GM12891 (cell line): ENCODE measurements at regions not wholly inside any gene's neighbourhood (a gene's known extent, or its start where the extent isn't known, plus 50 kb on each side); places are given as distances from the start of the nearest gene placed in this dataset.

ENCODE experiments used
- DNase-seq: peaks from one replicate; pipeline ENCODE4 v3.0.0; 2011; ENCODE audit warnings: low spot score; ENCODE audit not compliant: insufficient read length
- FAIRE-seq: peaks from 2 replicates; lab custom pipeline; 2011; peaks lifted over from hg19 to GRCh38; lab: Jason Lieb, UNC
- PAX5 ChIP-seq: IDR thresholded peaks from 2 replicates; pipeline ENCODE4 v1.6.1; 2011; ENCODE audit warnings: low read length, moderate library complexity, mild to moderate bottlenecking; ENCODE audit not compliant: insufficient read depth, severe bottlenecking
- POLR2A ChIP-seq: IDR thresholded peaks from 2 replicates; pipeline ENCODE4 v1.6.1; 2011; ENCODE audit warnings: low read depth, low read length, control low read depth
- POLR2AphosphoS5 ChIP-seq: IDR thresholded peaks from 2 replicates; pipeline ENCODE4 v1.6.1; 2011; ENCODE audit warnings: low read depth, low read length, control low read depth
- POU2F2 ChIP-seq: IDR thresholded peaks from 2 replicates; pipeline ENCODE4 v1.6.1; 2011; ENCODE audit warnings: low read depth, mild to moderate bottlenecking, control low read depth, low read length, moderate library complexity
- SPI1 ChIP-seq: IDR thresholded peaks from 2 replicates; pipeline ENCODE4 v1.6.1; 2011; ENCODE audit warnings: low read depth, low read length, control low read depth
- TAF1 ChIP-seq: IDR thresholded peaks from 2 replicates; pipeline ENCODE4 v1.6.1; 2011; ENCODE audit warnings: low read depth, low read length, control low read depth

- FAIRE-seq = no peak
- no peak for DNase-seq
- no peak for TF ChIP-seq POLR2AphosphoS5
- TF ChIP-seq POU2F2 = no peak
- TF ChIP-seq SPI1 = no peak
- no peak for TF ChIP-seq PAX5
- TF ChIP-seq POLR2A = no peak
- TF ChIP-seq TAF1 = no peak
Measured at GRCh38 chr10:121195524-121195910, 344.4 kb downstream of the WDR11 start.

DNA sequence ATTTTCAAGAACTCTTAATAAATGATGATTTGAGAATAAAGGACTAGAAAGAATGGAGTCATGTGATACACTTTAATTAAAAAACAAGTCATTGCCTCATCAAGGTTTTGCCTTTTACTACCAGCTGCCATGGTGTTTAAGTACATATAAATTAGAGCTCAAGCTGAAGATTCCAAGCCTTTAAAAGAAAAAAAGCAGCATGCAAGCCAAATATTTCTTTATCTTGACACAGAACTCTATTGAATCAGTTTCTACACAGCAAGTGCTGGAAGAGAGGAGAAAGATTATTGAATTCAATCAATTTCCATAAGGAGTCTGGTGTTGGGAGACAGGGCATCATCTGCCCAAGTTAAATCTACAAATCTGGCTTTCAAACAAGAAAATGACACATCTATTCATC lies 347.9 kb downstream of the WDR11 start:
- FAIRE-seq = no peak
- no peak for TF ChIP-seq POLR2A
- TF ChIP-seq PAX5 = no peak
- TF ChIP-seq TAF1 = no peak
- TF ChIP-seq SPI1 = no peak
- no peak for TF ChIP-seq POU2F2
- TF ChIP-seq POLR2AphosphoS5 = no peak
- DNase-seq = no peak

GRCh38 chr10:121205625-121206024 lies 354.5 kb downstream of the WDR11 start:
- no peak for FAIRE-seq

DNA sequence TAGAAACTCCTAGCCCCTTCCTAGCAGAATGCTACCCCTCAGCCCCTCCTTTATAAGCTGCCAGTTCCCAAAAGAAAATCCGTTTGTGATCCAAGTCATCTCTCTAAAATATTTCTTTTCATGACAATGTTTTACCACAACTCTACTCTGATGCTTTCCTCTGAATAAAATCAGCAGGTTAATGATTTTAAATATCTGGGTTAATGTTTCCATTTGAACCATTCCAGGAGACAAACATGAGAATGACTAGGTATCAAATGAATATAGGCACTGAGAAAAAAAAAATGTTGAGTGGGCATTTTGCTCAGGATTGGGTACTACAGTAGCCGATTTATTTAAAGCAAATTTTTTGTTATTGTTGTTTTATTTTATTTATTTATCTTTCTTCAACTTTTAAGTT lies 360.3 kb downstream of the WDR11 start:
- TF ChIP-seq SPI1 (no peak), POLR2AphosphoS5 (no peak), TAF1 (no peak), POU2F2 (no peak), PAX5 (no peak), POLR2A (no peak)
- no peak for DNase-seq
- FAIRE-seq = no peak

More at GRCh38 chr10:121205625-121206024, 354.5 kb downstream of the WDR11 start:
- no peak for TF ChIP-seq POU2F2
- TF ChIP-seq SPI1 = no peak
- no peak for TF ChIP-seq PAX5
- no peak for TF ChIP-seq TAF1
- TF ChIP-seq POLR2AphosphoS5 = no peak
- TF ChIP-seq POLR2A = no peak
- DNase-seq = no peak

DNA sequence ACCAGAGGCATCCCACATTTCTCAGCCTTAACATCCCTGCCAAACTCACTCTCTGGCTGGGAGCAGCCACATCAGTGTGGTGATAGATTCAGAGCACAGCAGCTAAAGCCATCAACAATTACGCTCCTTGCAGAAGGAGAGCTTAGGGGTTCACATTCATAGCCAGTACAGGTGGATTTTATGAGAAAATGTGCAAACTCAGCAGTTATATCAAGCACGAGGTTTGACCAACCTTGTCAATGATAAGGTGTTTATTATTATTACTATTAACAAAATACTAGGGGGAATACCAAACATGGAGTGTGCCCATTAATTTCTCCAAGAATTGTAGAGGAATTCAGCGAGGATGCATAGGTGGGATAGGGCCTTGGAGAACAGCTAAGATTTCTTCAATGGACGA lies 362.3 kb downstream of the WDR11 start:
- TF ChIP-seq POLR2AphosphoS5 = no peak
- TF ChIP-seq SPI1 = no peak
- TF ChIP-seq POLR2A = no peak
- no peak for TF ChIP-seq PAX5
- TF ChIP-seq TAF1 = no peak
- DNase-seq = no peak
- no peak for FAIRE-seq

GRCh38 chr10:121216295-121216694 lies 365.1 kb downstream of the WDR11 start:
- DNase-seq (no peak), FAIRE-seq (no peak)
- no peak for TF ChIP-seq POLR2A
- TF ChIP-seq POU2F2 = no peak
- no peak for TF ChIP-seq POLR2AphosphoS5
- TF ChIP-seq SPI1 = no peak
- TF ChIP-seq TAF1 = no peak
- no peak for TF ChIP-seq PAX5

GRCh38 chr10:121216721-121217181 lies 365.6 kb downstream of the WDR11 start:
- DNase-seq (no peak), FAIRE-seq (no peak)
- TF ChIP-seq POU2F2 (no peak), POLR2AphosphoS5 (no peak), SPI1 (no peak), PAX5 (no peak), TAF1 (no peak), POLR2A (no peak)

- TF ChIP-seq POLR2AphosphoS5 (no peak), PAX5 (no peak), POLR2A (no peak), SPI1 (no peak), POU2F2 (no peak), TAF1 (no peak)
- FAIRE-seq = no peak
- no peak for DNase-seq
Measured at GRCh38 chr10:121217331-121217730, 366.2 kb downstream of the WDR11 start.

DNA sequence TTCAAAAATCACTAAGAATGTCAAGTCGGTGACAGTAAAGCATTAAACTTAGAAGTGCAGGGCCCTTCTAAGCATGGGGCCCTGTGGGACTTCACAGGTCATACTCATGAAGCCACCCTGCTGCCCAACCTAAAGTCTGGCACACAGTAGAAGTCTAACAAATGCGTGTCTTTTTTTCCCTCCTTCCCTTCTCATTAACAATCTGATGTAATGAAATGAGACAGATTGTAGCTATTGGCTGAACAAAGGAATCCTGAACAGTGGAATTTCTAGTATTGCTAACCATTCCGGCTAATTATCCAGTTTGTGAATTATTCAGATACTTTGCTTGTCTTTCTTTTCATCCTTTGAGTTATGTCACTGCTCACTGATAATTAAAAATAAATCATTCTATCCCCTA lies 369.9 kb downstream of the WDR11 start:
- TF ChIP-seq POLR2AphosphoS5 = no peak
- TF ChIP-seq POLR2A = no peak
- no peak for TF ChIP-seq TAF1
- no peak for TF ChIP-seq PAX5
- TF ChIP-seq SPI1 = no peak
- no peak for TF ChIP-seq POU2F2

GRCh38 chr10:121221991-121222390 lies 370.8 kb downstream of the WDR11 start:
- DNase-seq (no peak), FAIRE-seq (no peak)
- no peak for TF ChIP-seq TAF1
- TF ChIP-seq POU2F2 = no peak
- no peak for TF ChIP-seq PAX5
- TF ChIP-seq POLR2A = no peak

More for the DNA sequence above, 369.9 kb downstream of the WDR11 start:
- FAIRE-seq = no peak
- DNase-seq = no peak

DNA sequence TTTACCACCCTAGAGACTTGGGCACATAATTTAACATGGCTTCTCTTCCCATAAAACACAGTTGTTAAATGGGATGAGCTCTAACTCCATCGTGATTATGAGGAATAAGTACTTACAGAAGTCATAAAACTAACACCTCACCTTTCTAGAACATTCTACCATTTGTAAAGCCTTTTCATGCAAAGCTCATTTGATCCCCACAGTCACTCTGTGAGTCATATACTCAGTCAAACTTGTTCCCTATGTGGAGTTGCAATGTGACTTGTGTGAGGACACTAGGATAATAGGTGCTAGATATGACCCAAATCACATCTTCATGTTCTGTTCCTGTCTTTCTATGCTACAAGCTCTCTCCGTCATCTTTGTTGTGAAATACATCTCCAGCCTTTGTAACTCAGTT lies 371.7 kb downstream of the WDR11 start:
- FAIRE-seq = no peak
- no peak for DNase-seq
- TF ChIP-seq TAF1 (no peak), POLR2AphosphoS5 (no peak), POU2F2 (no peak), PAX5 (no peak), POLR2A (no peak), SPI1 (no peak)
